Fibroblast of skin of right biceps (primary cell): ENCODE measurements at regions not wholly inside any gene's neighbourhood (a gene's known extent, or its start where the extent isn't known, plus 50 kb on each side); places are given as distances from the start of the nearest gene placed in this dataset.

Source experiments
- DNase-seq: peaks from one replicate; pipeline ENCODE4 v3.0.0-alpha.2; 2013

- peak; percentile 22 for DNase-seq
These were observed 274.4 kb upstream of the UMPS start for GRCh38 chr3:124455891-124456290.

- DNase-seq = no peak
These were observed 273.7 kb upstream of the UMPS start for GRCh38 chr3:124456506-124456905.

DNA sequence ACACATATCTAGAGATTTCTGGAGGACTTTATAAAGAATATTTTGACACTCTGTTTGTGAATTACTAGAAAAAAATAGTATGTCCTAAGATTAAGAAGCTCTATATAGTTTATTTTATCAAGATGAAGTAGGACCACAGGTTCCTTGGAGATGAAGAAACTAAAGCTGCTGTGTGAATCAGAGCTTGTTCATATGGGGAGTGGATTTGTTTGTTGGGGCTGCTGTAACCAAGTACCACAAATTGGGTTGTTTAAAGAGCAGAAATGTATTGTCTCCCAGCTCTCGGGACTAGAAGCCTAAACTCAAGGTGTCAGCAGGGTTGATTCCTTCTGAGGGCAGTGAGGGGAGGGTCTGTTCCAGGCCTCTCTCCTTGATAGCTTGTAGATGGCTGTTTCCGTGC lies 270.6 kb upstream of the UMPS start:
- no peak for DNase-seq

DNA sequence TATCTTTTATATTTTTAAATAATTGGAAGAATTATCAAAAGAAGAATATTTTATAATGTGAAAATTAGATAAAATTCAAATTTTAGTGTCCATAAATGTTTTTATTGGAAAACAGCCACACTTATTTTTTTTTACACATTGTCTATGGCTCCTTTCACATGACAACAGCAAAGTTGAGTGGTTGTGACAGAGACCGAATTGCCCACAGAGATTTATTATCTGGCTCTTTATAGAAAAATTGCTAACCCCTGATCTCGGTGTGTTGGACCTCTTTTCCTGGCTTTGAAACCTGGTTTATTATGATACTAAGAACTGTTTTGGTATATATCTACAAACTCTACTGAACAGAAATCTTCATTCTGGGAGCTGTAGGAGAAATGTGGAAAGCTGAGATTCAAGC lies 269.1 kb upstream of the UMPS start:
- no peak for DNase-seq

GRCh38 chr3:124461838-124462632 lies 268.2 kb upstream of the UMPS start:
- DNase-seq = no peak

GRCh38 chr3:124463234-124463633 lies 267.0 kb upstream of the UMPS start:
- DNase-seq = no peak

- DNase-seq = peak; percentile 42
These were observed 262.0 kb upstream of the UMPS start for GRCh38 chr3:124467980-124468902.

DNA sequence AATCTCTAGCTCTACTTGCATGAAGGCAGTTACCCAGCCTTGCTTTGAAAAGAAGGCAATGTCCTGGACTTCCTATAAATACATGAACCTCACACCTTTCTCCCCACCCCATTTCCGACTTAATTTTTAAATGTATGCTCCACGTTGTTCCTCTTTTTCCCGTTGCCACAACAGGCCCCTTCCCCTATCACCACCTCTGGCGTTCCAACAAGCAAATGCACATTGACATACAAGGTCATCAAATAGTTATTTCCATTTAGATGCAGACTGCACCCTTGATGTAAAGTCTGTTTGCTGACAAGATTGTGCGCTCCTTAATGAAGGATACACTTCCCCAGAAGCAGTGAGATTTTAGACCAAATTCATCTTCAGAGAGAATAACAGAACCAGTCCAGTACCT lies 260.7 kb upstream of the UMPS start:
- DNase-seq = no peak

DNA sequence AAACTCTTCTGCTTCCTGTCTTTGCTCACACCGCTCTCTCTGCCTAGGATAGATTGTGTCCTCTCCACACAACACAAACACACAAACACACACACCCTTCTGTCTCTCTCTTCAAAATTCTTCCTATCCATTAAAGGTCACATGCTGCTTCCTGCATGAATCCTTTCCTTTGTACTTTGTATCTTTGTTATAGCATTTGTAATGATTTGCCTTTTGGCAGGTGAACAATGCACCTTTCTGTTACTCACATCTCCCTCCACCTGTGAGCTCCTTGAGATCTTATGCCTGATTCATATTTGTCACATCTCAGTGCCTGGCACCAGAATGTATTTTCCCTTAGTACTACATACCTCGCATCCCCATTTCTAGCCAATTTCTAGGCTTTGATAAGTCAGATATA lies 251.4 kb upstream of the UMPS start:
- no peak for DNase-seq

DNA sequence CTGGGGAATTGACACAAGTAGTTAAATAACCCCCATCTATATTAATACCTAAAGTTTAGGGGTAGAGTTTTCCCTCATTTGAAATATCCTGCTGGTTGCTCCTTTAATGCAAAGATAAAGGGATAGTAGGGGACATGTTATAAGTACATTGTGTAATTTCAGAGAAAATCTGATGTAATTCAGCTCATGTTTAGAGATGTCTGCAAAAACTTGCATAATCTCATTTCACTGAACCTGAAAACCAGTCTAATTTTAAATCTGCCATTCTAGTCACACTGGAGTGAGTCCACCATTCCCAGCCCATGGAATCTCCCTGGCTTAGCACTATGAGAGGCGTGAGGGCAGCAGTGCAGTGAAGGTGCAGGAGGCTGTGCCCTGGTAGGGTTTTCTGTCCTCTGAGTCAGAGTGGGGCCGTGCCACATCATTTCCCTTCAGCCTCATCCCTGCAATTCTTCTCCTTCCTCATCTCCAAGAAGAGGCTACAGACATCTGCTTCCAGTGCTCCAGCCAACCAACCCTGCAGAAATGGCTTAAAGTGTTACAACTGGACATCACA lies 246.3 kb upstream of the UMPS start:
- no peak for DNase-seq

- no peak for DNase-seq
These were observed 243.9 kb upstream of the UMPS start for GRCh38 chr3:124486324-124486723.

DNA sequence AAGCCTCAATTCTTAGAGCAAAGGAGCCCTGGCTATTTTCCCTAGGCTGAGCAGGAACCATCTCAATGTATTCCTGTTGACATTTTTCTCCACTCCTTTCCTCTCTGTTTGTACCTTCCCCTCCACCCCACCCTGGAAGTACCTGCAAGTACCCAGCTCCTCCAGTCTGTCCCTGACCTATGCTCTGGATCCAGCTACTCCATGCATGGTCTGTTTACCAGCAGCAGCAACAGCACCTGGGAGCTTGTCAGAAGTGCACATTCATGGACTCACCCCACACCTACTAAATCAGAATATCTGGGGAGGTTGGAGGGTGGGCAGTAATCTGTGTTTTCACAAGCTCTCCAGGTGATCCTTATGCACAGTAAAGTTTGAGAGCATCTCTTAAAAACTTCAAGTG lies 240.7 kb upstream of the UMPS start:
- DNase-seq = no peak

GRCh38 chr3:124491098-124491497 lies 239.2 kb upstream of the UMPS start:
- DNase-seq = no peak

GRCh38 chr3:124491875-124492274 lies 238.4 kb upstream of the UMPS start:
- no peak for DNase-seq

DNA sequence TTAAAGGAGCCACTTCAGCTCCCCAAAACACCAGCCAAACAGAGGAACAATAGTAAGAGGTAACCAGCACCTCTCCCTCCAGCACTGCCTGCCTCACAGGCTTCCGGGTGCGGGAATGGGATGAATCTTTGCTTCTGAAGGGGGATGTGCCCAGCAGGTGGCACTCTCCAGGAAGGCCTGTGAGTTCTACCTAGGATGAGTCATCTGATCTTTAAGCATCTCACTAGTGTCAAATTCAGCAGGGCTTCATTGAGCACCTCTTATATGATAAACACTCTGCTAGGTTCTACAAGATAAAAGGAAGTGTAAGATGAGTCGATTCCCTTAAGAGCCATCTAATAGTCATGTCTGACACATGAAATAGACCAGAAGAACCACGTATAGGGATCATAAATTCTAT lies 237.4 kb upstream of the UMPS start:
- DNase-seq = peak; percentile 57

GRCh38 chr3:124496061-124496460 lies 234.2 kb upstream of the UMPS start:
- DNase-seq = no peak

GRCh38 chr3:124497487-124497886 lies 232.8 kb upstream of the UMPS start:
- no peak for DNase-seq

- peak; percentile 28 for DNase-seq
These were observed 231.4 kb upstream of the UMPS start for GRCh38 chr3:124498891-124499290.

DNA sequence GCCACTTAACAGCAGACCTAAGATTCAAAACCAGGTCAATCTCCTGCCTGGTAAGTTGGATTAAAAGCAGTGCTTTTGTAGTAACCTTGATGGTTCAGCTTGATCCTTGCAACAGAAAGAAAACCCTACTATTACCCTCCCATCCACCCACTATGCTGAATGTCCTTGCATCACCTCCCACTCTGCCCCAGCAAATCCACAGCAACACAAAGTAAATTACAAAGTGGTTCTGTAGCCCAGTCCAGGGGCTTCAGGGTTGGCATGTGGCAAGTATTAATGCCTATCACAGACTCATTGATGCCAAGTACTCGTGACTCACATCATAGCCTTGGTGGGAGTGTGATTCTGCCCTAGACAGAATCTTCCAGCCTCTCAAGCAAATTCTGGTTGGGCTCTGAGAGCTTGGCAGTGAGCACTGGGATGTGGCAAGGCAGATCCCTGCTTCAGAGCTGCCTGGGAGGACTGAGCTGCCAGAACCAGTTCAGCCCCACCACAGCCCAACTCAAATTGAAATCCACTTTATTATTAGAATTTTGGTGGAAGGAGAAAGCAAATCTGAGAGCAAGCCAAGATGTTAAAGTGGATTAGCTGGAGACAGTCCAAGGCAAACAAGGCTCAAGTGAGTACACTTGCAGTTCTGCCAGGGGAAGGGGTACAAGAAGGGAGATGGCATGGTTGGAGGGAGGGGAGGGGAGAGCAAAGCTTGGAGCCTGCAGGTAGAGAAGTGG lies 225.8 kb upstream of the UMPS start:
- peak; percentile 73 for DNase-seq

GRCh38 chr3:124509884-124510283 lies 220.4 kb upstream of the UMPS start:
- no peak for DNase-seq

DNA sequence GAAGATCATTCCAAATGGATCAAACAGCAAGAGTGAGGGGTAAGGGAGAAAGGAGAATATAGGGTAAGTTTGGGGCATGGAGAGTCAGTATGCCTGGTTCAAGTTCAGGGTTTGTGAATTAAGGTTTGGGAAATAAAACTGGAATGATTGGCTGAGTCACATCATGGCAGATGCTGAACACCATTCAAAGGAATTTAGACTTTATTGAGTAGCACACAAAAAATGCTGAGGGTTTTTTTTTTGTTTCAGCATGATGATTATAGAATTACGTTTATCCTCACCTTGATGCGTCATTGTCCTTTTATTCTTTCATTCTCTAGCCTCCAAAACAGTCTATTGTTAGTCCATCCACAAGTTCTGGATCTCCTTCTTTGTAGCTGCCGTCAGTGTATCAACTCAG lies 220.0 kb upstream of the UMPS start:
- DNase-seq = peak; percentile 71

DNA sequence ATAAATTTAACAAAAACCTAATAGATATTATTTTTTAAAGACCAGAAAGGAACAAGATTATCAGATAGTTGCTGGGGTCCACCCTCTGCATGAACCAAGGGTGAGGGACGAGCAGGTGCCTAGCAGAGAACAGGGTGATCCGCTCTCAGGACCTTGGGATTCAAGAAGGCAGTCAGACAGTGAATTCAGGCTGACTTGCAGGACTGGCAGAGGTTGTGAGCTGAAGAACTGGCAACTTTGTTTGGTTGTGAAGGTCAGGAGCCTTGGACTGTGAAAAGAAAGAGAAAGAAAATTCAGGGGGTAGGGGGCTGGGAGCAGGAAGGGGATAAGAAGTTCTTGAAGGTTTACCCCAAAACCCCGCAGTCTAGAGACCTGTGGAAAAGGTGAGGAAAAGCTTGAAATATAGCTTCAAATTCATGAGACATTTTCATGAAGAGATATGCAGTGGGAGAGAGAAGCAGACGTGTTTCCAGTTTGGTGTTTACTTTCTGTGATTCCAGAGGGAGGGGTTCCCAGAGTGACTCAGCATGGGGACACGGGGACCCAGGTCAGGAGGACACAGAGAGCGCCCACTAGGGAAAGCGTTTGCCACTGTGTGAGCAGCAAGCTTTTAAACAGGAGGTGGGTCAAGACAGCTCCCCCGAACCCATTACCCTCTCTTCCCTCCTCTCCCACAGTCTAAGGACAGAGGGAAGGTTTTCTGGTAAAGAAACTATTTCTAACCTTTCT lies 217.2 kb upstream of the UMPS start:
- no peak for DNase-seq
